SK-N-SH treated with all-trans-retinoic acid at 6 μM for 48 hours (cell line): ENCODE measurements at regions not wholly inside any gene's neighbourhood (a gene's known extent, or its start where the extent isn't known, plus 50 kb on each side); places are given as distances from the start of the nearest gene placed in this dataset.

Source experiments
- ATAC-seq: fragments of 200-7000 bp; cut with Tn5 transposase; 3 replicates; pipeline ENCODE4 v1.9.1; 2020; ENCODE audit warnings: mild to moderate bottlenecking, moderate library complexity
- ARNTL ChIP-seq: fragments of 450-650 bp; formaldehyde crosslinking; IDR thresholded peaks from 2 replicates; pipeline ENCODE4 v1.5.0; 2020; ENCODE audit warnings: low read depth, mild to moderate bottlenecking, moderate library complexity, borderline replicate concordance
- BACH2 ChIP-seq: fragments of 250-450 bp; sonication (Bioruptor Pico); IDR thresholded peaks from 2 replicates; pipeline ENCODE4 v1.9.0; 2021; ENCODE audit warnings: mild to moderate bottlenecking, borderline replicate concordance
- CREB5 ChIP-seq: fragments of 250-450 bp; sonication (Bioruptor Pico); IDR thresholded peaks from 2 replicates; pipeline ENCODE4 v1.5.1; 2020; ENCODE audit warnings: low read depth, mild to moderate bottlenecking, moderate library complexity
- CSDC2 ChIP-seq: fragments of 250-450 bp; sonication (Bioruptor Pico); IDR thresholded peaks from 2 replicates; pipeline ENCODE4 v1.5.0; 2020; ENCODE audit warnings: mild to moderate bottlenecking, moderate library complexity
- ESRRG ChIP-seq: fragments of 250-450 bp; sonication (Bioruptor Pico); IDR thresholded peaks from 2 replicates; pipeline ENCODE4 v1.6.1; 2021; ENCODE audit warnings: mild to moderate bottlenecking
- GLIS3 ChIP-seq: fragments of 250-450 bp; sonication (Bioruptor Pico); IDR thresholded peaks from 2 replicates; pipeline ENCODE4 v1.5.0; 2020; ENCODE audit warnings: mild to moderate bottlenecking, moderate library complexity
- ISL1 ChIP-seq: fragments of 250-450 bp; sonication (Bioruptor Pico); IDR thresholded peaks from 2 replicates; pipeline ENCODE4 v2.1.2; 2022; ENCODE audit warnings: mild to moderate bottlenecking, moderate library complexity
- OSR1 ChIP-seq: fragments of 250-450 bp; sonication (Bioruptor Pico); IDR thresholded peaks from 2 replicates; pipeline ENCODE4 v1.8.0; 2022; ENCODE audit warnings: moderate library complexity, mild to moderate bottlenecking, inconsistent platforms
- PATZ1 ChIP-seq: fragments of 250-450 bp; sonication (Bioruptor Pico); IDR thresholded peaks from 2 replicates; pipeline ENCODE4 v1.8.0; 2020; ENCODE audit warnings: mild to moderate bottlenecking, moderate library complexity, borderline replicate concordance
- POU6F1 ChIP-seq: fragments of 250-450 bp; sonication (Bioruptor Pico); IDR thresholded peaks from 2 replicates; pipeline ENCODE4 v1.8.0; 2021; ENCODE audit warnings: low read depth, mild to moderate bottlenecking, moderate library complexity, borderline replicate concordance
- PPARA ChIP-seq: fragments of 250-450 bp; sonication (Bioruptor Pico); IDR thresholded peaks from 2 replicates; pipeline ENCODE4 v1.5.0; 2020; ENCODE audit warnings: mild to moderate bottlenecking, borderline replicate concordance
- RARB ChIP-seq: fragments of 250-450 bp; sonication (Bioruptor Pico); IDR thresholded peaks from 2 replicates; pipeline ENCODE4 v1.8.0; 2021; ENCODE audit warnings: mild to moderate bottlenecking, moderate library complexity
- SNAI2 ChIP-seq: fragments of 250-450 bp; sonication (Bioruptor Pico); IDR thresholded peaks from 2 replicates; pipeline ENCODE4 v1.5.0; 2020; ENCODE audit warnings: mild to moderate bottlenecking, moderate library complexity
- TCF4 ChIP-seq: fragments of 250-450 bp; sonication (Bioruptor Pico); IDR thresholded peaks from 2 replicates; pipeline ENCODE4 v1.8.0; 2021; ENCODE audit warnings: mild to moderate bottlenecking, moderate library complexity, borderline replicate concordance
- TOX ChIP-seq: fragments of 250-450 bp; sonication (Bioruptor Pico); IDR thresholded peaks from 2 replicates; pipeline ENCODE4 v1.8.0; 2021; ENCODE audit warnings: mild to moderate bottlenecking, moderate library complexity, borderline replicate concordance
- TSHZ2 ChIP-seq: fragments of 250-450 bp; sonication (Bioruptor Pico); IDR thresholded peaks from 2 replicates; pipeline ENCODE4 v1.5.0; 2020; ENCODE audit warnings: mild to moderate bottlenecking, moderate library complexity
- ZC3H10 ChIP-seq: fragments of 250-450 bp; sonication (Bioruptor Pico); IDR thresholded peaks from 2 replicates; pipeline ENCODE4 v1.5.1; 2021; ENCODE audit warnings: mild to moderate bottlenecking, moderate library complexity
- ZFP3 ChIP-seq: fragments of 250-450 bp; sonication (Bioruptor Pico); IDR thresholded peaks from 2 replicates; pipeline ENCODE4 v1.5.0; 2020; ENCODE audit warnings: mild to moderate bottlenecking, moderate library complexity
- ZFP30 ChIP-seq: fragments of 450-650 bp; formaldehyde crosslinking; IDR thresholded peaks from 2 replicates; pipeline ENCODE4 v1.5.0; 2022; ENCODE audit warnings: mild to moderate bottlenecking, moderate library complexity
- ZNF565 ChIP-seq: fragments of 450-650 bp; formaldehyde crosslinking; conservative IDR thresholded peaks from 2 replicates; pipeline ENCODE4 v1.5.0; 2020; ENCODE audit warnings: low read depth, mild to moderate bottlenecking, moderate library complexity
- ZNF8 ChIP-seq: fragments of 450-650 bp; formaldehyde crosslinking; IDR thresholded peaks from 2 replicates; pipeline ENCODE4 v1.5.0; 2020; ENCODE audit warnings: mild to moderate bottlenecking, moderate library complexity

- no peak for ATAC-seq
- no peak for TF ChIP-seq ESRRG (CRISPR knock-in tag)
- no peak for TF ChIP-seq POU6F1 (CRISPR knock-in tag)
- no peak for TF ChIP-seq TSHZ2
- no peak for TF ChIP-seq ZC3H10 (CRISPR knock-in tag)
- TF ChIP-seq BACH2, result no peak
- no peak for TF ChIP-seq ISL1 (CRISPR knock-in tag)
- TF ChIP-seq ZNF565 (CRISPR knock-in tag), result no peak
- TF ChIP-seq GLIS3, result no peak
- TF ChIP-seq PATZ1, result no peak
- no peak for TF ChIP-seq CSDC2
- no peak for TF ChIP-seq SNAI2 (CRISPR knock-in tag)
- TF ChIP-seq ZNF8 (CRISPR knock-in tag), result no peak
- TF ChIP-seq ZFP3, result no peak
- TF ChIP-seq TOX (CRISPR knock-in tag), result no peak
- TF ChIP-seq RARB, result no peak
These were observed 66.9 kb upstream of the C15orf39 start for GRCh38 chr15:75134748-75135147.

- no peak for ATAC-seq
These were observed 65.6 kb upstream of the C15orf39 start for GRCh38 chr15:75136118-75136517.

GRCh38 chr15:75136758-75137157, 64.9 kb upstream of the C15orf39 start:
- ATAC-seq, result no peak
- TF ChIP-seq ZNF565 (CRISPR knock-in tag), result no peak
- no peak for TF ChIP-seq CREB5
- TF ChIP-seq GLIS3, result no peak
- no peak for TF ChIP-seq ZFP3
- TF ChIP-seq ESRRG (CRISPR knock-in tag), result no peak
- no peak for TF ChIP-seq TCF4
- TF ChIP-seq TSHZ2, result no peak
- no peak for TF ChIP-seq ZC3H10 (CRISPR knock-in tag)
- no peak for TF ChIP-seq TOX (CRISPR knock-in tag)
- TF ChIP-seq CSDC2, result no peak
- no peak for TF ChIP-seq RARB
- no peak for TF ChIP-seq ZNF8 (CRISPR knock-in tag)
- TF ChIP-seq POU6F1 (CRISPR knock-in tag), result no peak
- no peak for TF ChIP-seq PATZ1
- TF ChIP-seq BACH2, result no peak
- TF ChIP-seq ISL1 (CRISPR knock-in tag), result no peak
- TF ChIP-seq OSR1 (CRISPR knock-in tag), result no peak
- TF ChIP-seq ZFP30, result no peak
- no peak for TF ChIP-seq ARNTL (CRISPR knock-in tag)

More at GRCh38 chr15:75136118-75136517, 65.6 kb upstream of the C15orf39 start:
- TF ChIP-seq SNAI2 (CRISPR knock-in tag) (no peak), PPARA (CRISPR knock-in tag) (no peak), ZC3H10 (CRISPR knock-in tag) (no peak), CSDC2 (no peak), ESRRG (CRISPR knock-in tag) (no peak)
